ENCODE measurements at regions not wholly inside any gene's neighbourhood (a gene's known extent, or its start where the extent isn't known, plus 50 kb on each side); places are given as distances from the start of the nearest gene placed in this dataset.

GRCh38 chr22:44576311-44577260 is 78.6 kb upstream of the RTL6 start:
- no peak for TF ChIP-seq CTCF (IDR thresholded peaks at IDR 0.05)
- TF ChIP-seq ZFX (IDR thresholded peaks at IDR 0.05; ENCODE audit: borderline replicate concordance) = no peak
